ENCODE measurements at regions not wholly inside any gene's neighbourhood (a gene's known extent, or its start where the extent isn't known, plus 50 kb on each side); places are given as distances from the start of the nearest gene placed in this dataset.

GRCh38 chr2:193566276-193566675 is 1371.5 kb upstream of the TMEFF2 start:
- H3K4me1 ChIP-seq (ENCODE audit: control insufficient read depth in 1 of 2, insufficient read depth in 1 of 2, low read depth in 1 of 2, low read length in 1 of 2), result no peaks in the 10 kb centered on the region
- no peak overlapping the region for H3K27ac ChIP-seq
- no peaks in the 10 kb centered on the region for H3K9me3 ChIP-seq
- no peaks in the 10 kb centered on the region for H3K27me3 ChIP-seq
- no peaks in the 10 kb centered on the region for H3K36me3 ChIP-seq
- no peak for TF ChIP-seq CTCF (IDR thresholded peaks at IDR 0.05)
- no peak overlapping the region for H3K4me3 ChIP-seq (ENCODE audit: low read depth in 1 of 2, low read length in 1 of 2)

- TF ChIP-seq CTCF (IDR thresholded peaks at IDR 0.05), result no peak
- Histone ChIP-seq H3K27me3 (no peaks in the 10 kb centered on the region), H3K36me3 (no peaks in the 10 kb centered on the region), H3K9me3 (no peaks in the 10 kb centered on the region), H3K4me3 (ENCODE audit: low read depth in 1 of 2, low read length in 1 of 2) (no peak overlapping the region), H3K4me1 (ENCODE audit: control insufficient read depth in 1 of 2, insufficient read depth in 1 of 2, low read depth in 1 of 2, low read length in 1 of 2) (no peaks in the 10 kb centered on the region), H3K27ac (no peak overlapping the region)
These were observed 1367.3 kb upstream of the TMEFF2 start for GRCh38 chr2:193562031-193562430.

GRCh38 chr2:193561054-193561453 is 1366.3 kb upstream of the TMEFF2 start:
- Histone ChIP-seq H3K4me1 (ENCODE audit: control insufficient read depth in 1 of 2, insufficient read depth in 1 of 2, low read depth in 1 of 2, low read length in 1 of 2) (no peaks in the 10 kb centered on the region), H3K36me3 (no peaks in the 10 kb centered on the region), H3K9me3 (no peaks in the 10 kb centered on the region), H3K27ac (no peak overlapping the region), H3K4me3 (ENCODE audit: low read depth in 1 of 2, low read length in 1 of 2) (no peak overlapping the region), H3K27me3 (no peaks in the 10 kb centered on the region)
- TF ChIP-seq CTCF (IDR thresholded peaks at IDR 0.05), result no peak

GRCh38 chr2:193556766-193557470 is 1362.2 kb upstream of the TMEFF2 start:
- H3K4me3 ChIP-seq (ENCODE audit: low read depth in 1 of 2, low read length in 1 of 2), result no peak overlapping the region
- no peaks in the 10 kb centered on the region for H3K4me1 ChIP-seq (ENCODE audit: control insufficient read depth in 1 of 2, insufficient read depth in 1 of 2, low read depth in 1 of 2, low read length in 1 of 2)
- H3K9me3 ChIP-seq, result no peaks in the 10 kb centered on the region
- no peak overlapping the region for H3K27ac ChIP-seq
- H3K36me3 ChIP-seq, result no peaks in the 10 kb centered on the region
- no peak for TF ChIP-seq CTCF (IDR thresholded peaks at IDR 0.05)
- H3K27me3 ChIP-seq, result no peaks in the 10 kb centered on the region

- Histone ChIP-seq H3K9me3 (no peaks in the 10 kb centered on the region), H3K4me1 (ENCODE audit: control insufficient read depth in 1 of 2, insufficient read depth in 1 of 2, low read depth in 1 of 2, low read length in 1 of 2) (no peaks in the 10 kb centered on the region), H3K27ac (no peak overlapping the region)
These were observed 1354.9 kb upstream of the TMEFF2 start for GRCh38 chr2:193549661-193550060.

More at GRCh38 chr2:193549661-193550060, 1354.9 kb upstream of the TMEFF2 start:
- no peak for TF ChIP-seq CTCF (IDR thresholded peaks at IDR 0.05)
- no peak overlapping the region for H3K4me3 ChIP-seq (ENCODE audit: low read depth in 1 of 2, low read length in 1 of 2)
- H3K36me3 ChIP-seq, result no peaks in the 10 kb centered on the region
- no peaks in the 10 kb centered on the region for H3K27me3 ChIP-seq
